Right lobe of liver (tissue), 4 donors: ENCODE measurements at regions not wholly inside any gene's neighbourhood (a gene's known extent, or its start where the extent isn't known, plus 50 kb on each side); places are given as distances from the start of the nearest gene placed in this dataset.

Experiments
- CTCF ChIP-seq, 4 donors: fragments of 200-600 bp in 3 of 4; fragments of 450-650 bp in 1 of 4; IDR thresholded peaks; one replicate each; pipeline versions ENCODE4 v1.5.1 to v1.8.0; 2016 to 2022; ENCODE audit warnings: antibody characterized with exemption in 4 of 4, mild to moderate bottlenecking in 2 of 4
- POLR2A ChIP-seq: fragments of 450-650 bp; IDR thresholded peaks from one replicate; pipeline ENCODE4 v1.6.1; 2017; ENCODE audit warnings: antibody characterized with exemption, mild to moderate bottlenecking
- donor health status: DM: no; HTN: no; CAD: no.
- donor health status: DM: no; HTN: no; CAD: no.
- donor health status: DM: no; HTN: yes; CAD: no.

GRCh38 chr1:215477632-215478031, 89.5 kb upstream of the KCTD3 start:
- no peak for TF ChIP-seq POLR2A
- no peak for TF ChIP-seq CTCF (IDR thresholded peaks at IDR 0.05)
